Coronary artery (tissue), 2 donors: ENCODE measurements at regions not wholly inside any gene's neighbourhood (a gene's known extent, or its start where the extent isn't known, plus 50 kb on each side); places are given as distances from the start of the nearest gene placed in this dataset.

Experiments
- DNase-seq: peaks from one replicate; pipeline ENCODE4 v3.0.0-alpha.2; 2017; ENCODE audit warnings: low spot score
- H3K27ac ChIP-seq, 2 donors: fragments of 200-600 bp; sonication (generic); one replicate each; pipeline ENCODE4 v1.5.1; 2016 to 2019
- H3K4me3 ChIP-seq: fragments of 200-600 bp; sonication (generic); 2 replicates; pipeline ENCODE4 v1.5.1; 2016; ENCODE audit warnings: mild to moderate bottlenecking, moderate library complexity
- TF ChIP-seq, protein P1 (sequence below): fragments of 200-600 bp; sonication (generic); IDR thresholded peaks from one replicate; pipeline ENCODE4 v1.5.1; 2019; ENCODE audit warnings: antibody characterized with exemption

DNA sequence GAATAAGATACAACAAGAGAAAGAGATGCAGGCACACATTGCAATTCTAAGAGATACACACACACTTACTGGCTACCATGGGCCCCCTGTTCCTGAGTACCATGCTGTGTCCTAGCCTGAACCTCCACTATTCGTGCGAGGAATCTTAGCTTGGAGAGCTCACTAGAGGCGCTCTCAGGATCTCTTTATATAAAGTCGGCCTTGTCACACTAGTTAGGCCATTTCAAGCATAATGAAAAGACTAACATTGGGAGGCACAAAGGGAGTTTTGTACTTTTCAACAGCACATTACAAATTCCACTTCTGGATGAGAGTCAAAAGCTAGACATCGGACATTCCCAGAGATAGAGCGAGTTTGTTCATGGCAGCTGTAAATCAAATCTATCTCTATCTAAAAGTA is 365.2 kb downstream of the DSEL start:
- H3K27ac ChIP-seq: no peak overlapping the region
- DNase-seq: no peak
- TF ChIP-seq, protein P1, sequence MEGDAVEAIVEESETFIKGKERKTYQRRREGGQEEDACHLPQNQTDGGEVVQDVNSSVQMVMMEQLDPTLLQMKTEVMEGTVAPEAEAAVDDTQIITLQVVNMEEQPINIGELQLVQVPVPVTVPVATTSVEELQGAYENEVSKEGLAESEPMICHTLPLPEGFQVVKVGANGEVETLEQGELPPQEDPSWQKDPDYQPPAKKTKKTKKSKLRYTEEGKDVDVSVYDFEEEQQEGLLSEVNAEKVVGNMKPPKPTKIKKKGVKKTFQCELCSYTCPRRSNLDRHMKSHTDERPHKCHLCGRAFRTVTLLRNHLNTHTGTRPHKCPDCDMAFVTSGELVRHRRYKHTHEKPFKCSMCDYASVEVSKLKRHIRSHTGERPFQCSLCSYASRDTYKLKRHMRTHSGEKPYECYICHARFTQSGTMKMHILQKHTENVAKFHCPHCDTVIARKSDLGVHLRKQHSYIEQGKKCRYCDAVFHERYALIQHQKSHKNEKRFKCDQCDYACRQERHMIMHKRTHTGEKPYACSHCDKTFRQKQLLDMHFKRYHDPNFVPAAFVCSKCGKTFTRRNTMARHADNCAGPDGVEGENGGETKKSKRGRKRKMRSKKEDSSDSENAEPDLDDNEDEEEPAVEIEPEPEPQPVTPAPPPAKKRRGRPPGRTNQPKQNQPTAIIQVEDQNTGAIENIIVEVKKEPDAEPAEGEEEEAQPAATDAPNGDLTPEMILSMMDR: no peak
- no peak overlapping the region for H3K4me3 ChIP-seq

DNA sequence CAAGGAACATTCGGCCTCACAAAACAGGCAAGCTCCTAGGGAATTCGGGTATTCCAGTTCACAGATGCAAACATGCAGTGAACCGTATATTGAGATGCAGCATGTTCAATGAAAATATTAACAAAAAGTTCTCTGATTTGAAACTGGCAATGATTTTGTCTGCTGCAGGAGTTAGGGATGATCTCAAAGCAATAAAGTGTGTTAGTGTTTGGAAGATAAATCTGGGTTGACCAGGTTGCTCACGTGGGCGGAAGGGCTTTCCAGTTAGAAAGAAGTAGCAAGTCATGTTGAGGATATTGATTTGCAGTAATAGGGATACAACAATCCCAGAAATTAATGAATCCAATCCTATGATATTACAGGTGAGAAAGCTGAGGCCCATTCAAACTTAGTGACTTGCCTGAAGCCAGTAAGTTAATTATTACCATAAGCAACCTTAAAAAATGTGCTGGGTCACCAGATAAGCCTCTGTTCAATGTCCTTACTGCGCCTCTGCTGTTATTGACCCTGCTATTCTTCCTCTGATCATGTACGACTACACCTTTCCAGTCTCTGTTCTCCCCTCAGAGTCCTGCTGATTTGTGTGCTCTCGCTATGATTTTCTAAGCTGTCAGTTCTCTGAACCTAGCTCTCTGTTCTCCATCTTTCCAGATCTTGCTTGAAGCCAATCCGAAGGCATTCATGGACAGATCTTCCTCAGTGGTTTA is 370.8 kb downstream of the DSEL start:
- Histone ChIP-seq H3K27ac (no peak overlapping the region), H3K4me3 (no peak overlapping the region)
- DNase-seq: no peak
- TF ChIP-seq, protein P1: no peak

DNA sequence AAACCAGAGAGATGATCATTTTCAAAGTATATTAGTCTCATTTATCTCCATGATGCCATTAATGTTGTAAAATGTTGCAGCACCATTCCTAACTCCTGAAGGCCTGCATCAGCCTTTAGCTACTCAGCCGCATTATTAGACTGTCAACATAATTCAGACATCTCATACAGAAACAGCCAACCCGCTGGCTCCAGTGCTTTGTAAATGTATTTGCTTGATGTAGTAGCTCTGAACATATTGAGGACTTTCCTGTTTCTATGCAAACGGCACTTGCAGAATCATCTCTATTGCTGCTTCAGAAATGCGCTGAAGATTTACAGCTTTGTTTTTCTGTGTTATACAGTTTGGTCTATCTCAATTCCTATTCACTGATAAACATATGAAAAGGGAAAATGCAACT is 372.2 kb downstream of the DSEL start:
- Histone ChIP-seq H3K27ac (no peak overlapping the region), H3K4me3 (no peak overlapping the region)
- TF ChIP-seq, protein P1: no peak
- no peak for DNase-seq

DNA sequence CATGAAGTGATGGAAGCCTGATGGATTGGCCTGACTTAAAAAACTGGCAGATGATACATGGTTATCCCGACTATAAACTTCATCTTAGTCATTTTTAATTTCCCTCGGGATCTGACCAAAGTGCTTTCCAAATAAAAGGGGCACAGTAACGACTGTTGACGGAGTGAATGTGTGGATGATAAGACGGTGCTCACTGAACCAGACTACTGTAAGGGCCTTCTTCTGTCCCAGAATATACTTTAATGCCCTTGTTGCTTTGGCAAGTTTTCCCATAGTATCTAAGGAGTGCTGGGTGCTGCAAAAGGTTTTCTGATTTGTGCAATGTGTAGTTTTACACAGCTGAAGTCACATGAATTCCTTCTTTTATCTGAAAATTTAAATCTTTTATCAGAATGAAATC is 373.5 kb downstream of the DSEL start:
- TF ChIP-seq, protein P1: no peak
- H3K27ac ChIP-seq: no peak overlapping the region
- DNase-seq: no peak
- no peak overlapping the region for H3K4me3 ChIP-seq

DNA sequence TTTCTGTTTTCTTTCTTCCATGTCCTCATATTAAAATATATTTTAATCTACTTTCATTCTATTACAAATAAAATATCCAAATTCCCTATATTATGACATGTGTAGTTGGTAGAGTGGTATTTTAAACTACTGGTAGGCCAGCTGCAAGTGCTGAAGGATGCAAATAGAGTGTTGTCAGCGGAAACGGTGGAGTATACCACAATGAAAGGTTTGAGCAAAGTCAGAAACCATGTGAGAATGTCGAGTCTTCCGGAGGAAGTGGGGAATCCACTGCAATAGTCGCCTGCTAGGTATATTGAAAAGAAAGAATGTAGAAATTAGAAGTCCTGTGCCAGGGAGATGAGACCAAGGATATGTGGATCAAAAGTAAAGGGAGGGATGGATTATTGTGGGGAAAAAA is 373.9 kb downstream of the DSEL start:
- no peak for DNase-seq
- no peak overlapping the region for H3K4me3 ChIP-seq
- TF ChIP-seq, protein P1: no peak
- no peak overlapping the region for H3K27ac ChIP-seq

DNA sequence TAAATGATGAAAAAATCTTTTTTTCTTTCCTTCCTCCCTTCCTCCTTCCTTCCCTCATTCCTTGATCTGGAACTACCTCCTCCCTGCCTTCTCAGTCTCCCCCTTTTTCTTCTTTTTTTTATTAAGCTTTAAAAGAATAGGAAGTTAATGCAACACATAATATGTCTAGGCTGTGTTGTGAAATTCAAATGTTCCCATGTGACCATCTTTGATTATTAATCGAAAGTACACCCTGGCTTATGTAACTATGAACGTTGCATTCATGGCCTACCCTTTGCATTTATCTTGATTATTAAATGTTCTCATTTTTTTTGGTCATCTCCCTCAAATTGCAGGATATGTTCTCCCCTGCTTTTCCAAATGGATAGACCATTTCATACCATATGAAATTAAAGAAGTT is 376.0 kb downstream of the DSEL start:
- TF ChIP-seq, protein P1: no peak
- no peak overlapping the region for H3K27ac ChIP-seq
- no peak for DNase-seq
- no peak overlapping the region for H3K4me3 ChIP-seq

DNA sequence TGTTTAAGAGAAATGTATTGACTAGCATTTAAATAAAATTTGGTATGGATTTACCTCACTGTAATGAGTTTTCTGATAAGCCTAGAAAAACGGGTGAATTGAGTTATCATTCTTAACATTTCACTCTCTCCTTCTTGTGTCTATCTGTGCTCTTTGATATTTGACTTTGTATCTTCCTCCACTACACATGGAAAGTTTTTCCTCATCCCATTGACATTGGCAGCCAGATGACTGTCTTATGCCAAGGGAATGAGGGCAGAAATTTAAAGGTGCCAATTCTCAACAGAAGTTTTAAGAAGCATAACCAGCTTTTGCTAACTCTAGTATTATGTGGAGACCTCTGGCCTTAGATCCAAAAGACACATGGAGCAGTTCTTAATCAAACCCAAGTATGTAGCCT is 376.6 kb downstream of the DSEL start:
- no peak overlapping the region for H3K27ac ChIP-seq
- H3K4me3 ChIP-seq: no peak overlapping the region
- no peak for DNase-seq
- TF ChIP-seq, protein P1: no peak
